HL-60 (cell line): ENCODE measurements at regions not wholly inside any gene's neighbourhood (a gene's known extent, or its start where the extent isn't known, plus 50 kb on each side); places are given as distances from the start of the nearest gene placed in this dataset.
"Not testable (repeated sequence)": the region's sequence is repeated elsewhere in the genome, so short reads cannot be mapped to it uniquely, and the experiment has no call there.

Source experiments
- DNase-seq, 2 experiments: peaks; one replicate each; pipeline ENCODE4 v3.0.0-alpha.2; 2010 to 2020; ENCODE audit warnings: low read depth in 1 of 2, low spot score in 1 of 2
- H3K27ac ChIP-seq: fragments of 250-450 bp; sonication (Bioruptor Pico); replicated peaks from 2 replicates; pipeline ENCODE4 v1.5.1; 2020; ENCODE audit warnings: mild to moderate bottlenecking, moderate library complexity
- H3K27me3 ChIP-seq: fragments of 250-450 bp; sonication (Bioruptor Pico); 2 replicates; pipeline ENCODE4 v1.5.1; 2021; ENCODE audit warnings: mild to moderate bottlenecking, moderate library complexity; ENCODE audit not compliant: insufficient read depth, poor library complexity, severe bottlenecking
- H3K4me3 ChIP-seq: replicated peaks from 2 replicates; pipeline ENCODE4 v1.5.1; 2011; ENCODE audit warnings: mild to moderate bottlenecking, control low read depth, low read length; ENCODE audit not compliant: insufficient read depth
- CTCF ChIP-seq: IDR thresholded peaks from one replicate; pipeline ENCODE4 v1.5.1; 2011; ENCODE audit warnings: low read length, control low read depth, inconsistent platforms; ENCODE audit not compliant: insufficient read depth
- GABPA ChIP-seq: IDR thresholded peaks from 2 replicates; pipeline ENCODE4 v1.6.1; 2012; ENCODE audit warnings: low read depth
- POLR2AphosphoS5 ChIP-seq: IDR thresholded peaks from 2 replicates; pipeline ENCODE4 v1.6.1; 2012; ENCODE audit warnings: low read depth
- REST ChIP-seq: IDR thresholded peaks from 2 replicates; pipeline ENCODE4 v1.6.1; 2012; ENCODE audit warnings: low read depth; ENCODE audit not compliant: insufficient replicate concordance
- SPI1 ChIP-seq: IDR thresholded peaks from 2 replicates; pipeline ENCODE4 v1.6.1; 2012; ENCODE audit warnings: low read depth, mild to moderate bottlenecking, borderline replicate concordance

- H3K4me3 ChIP-seq: no peak overlapping the region
- no peak for DNase-seq
- TF ChIP-seq SPI1 (no peak), POLR2AphosphoS5 (no peak), REST (no peak), GABPA (no peak), CTCF (no peak)
- no peak overlapping the region for H3K27ac ChIP-seq
- H3K27me3 ChIP-seq: no peaks in the 10 kb centered on the region
These were observed 1254.4 kb upstream of the PHF14 start for GRCh38 chr7:9719303-9719702.

GRCh38 chr7:9719721-9720120 is 1254.0 kb upstream of the PHF14 start:
- no peak overlapping the region for H3K4me3 ChIP-seq
- no peak for DNase-seq
- no peak overlapping the region for H3K27ac ChIP-seq
- TF ChIP-seq SPI1: no peak
- TF ChIP-seq POLR2AphosphoS5: no peak
- TF ChIP-seq GABPA: no peak
- TF ChIP-seq CTCF: no peak
- TF ChIP-seq REST: no peak
- H3K27me3 ChIP-seq: no peaks in the 10 kb centered on the region

GRCh38 chr7:9725940-9726663 is 1247.6 kb upstream of the PHF14 start:
- DNase-seq, H3K4me3 ChIP-seq, H3K27me3 ChIP-seq, H3K27ac ChIP-seq: not testable (repeated sequence)

GRCh38 chr7:9726811-9727210 is 1246.9 kb upstream of the PHF14 start:
- DNase-seq, H3K27ac ChIP-seq, H3K4me3 ChIP-seq: not testable (repeated sequence)

GRCh38 chr7:9727467-9727869 is 1246.2 kb upstream of the PHF14 start:
- H3K27me3 ChIP-seq, DNase-seq, H3K4me3 ChIP-seq, H3K27ac ChIP-seq: not testable (repeated sequence)

More at GRCh38 chr7:9726811-9727210, 1246.9 kb upstream of the PHF14 start:
- H3K27me3 ChIP-seq: not testable (repeated sequence)

- DNase-seq, H3K27me3 ChIP-seq, H3K4me3 ChIP-seq, H3K27ac ChIP-seq: not testable (repeated sequence)
These were observed 1245.5 kb upstream of the PHF14 start for GRCh38 chr7:9728014-9728657.
